Activated T-helper 1 cell treated with anti-CD3 and anti-CD28 coated beads, Interleukin-12 subunit alpha, Interleukin-12 subunit beta, Interleukin-2, Interleukin-4 antibody, amounts not matched to agents 30 ng/mL and 10 ng/mL and 1 ng/mL, durations not matched to agents 14 hours and 24 hours and 36 hours (primary cell): ENCODE measurements at regions not wholly inside any gene's neighbourhood (a gene's known extent, or its start where the extent isn't known, plus 50 kb on each side); places are given as distances from the start of the nearest gene placed in this dataset.

Experiments used
- DNase-seq: peaks from one replicate; pipeline ENCODE4 v3.0.0; 2021; ENCODE audit warnings: low spot score
- H3K27ac Mint-ChIP-seq: one replicate; pipeline ENCODE4 v1.8.0; 2021; ENCODE audit warnings: mild to moderate bottlenecking, mixed read lengths
- H3K27me3 Mint-ChIP-seq: one replicate; pipeline ENCODE4 v1.8.0; 2022; ENCODE audit warnings: mild to moderate bottlenecking, moderate library complexity, mixed read lengths; ENCODE audit not compliant: insufficient read depth
- H3K36me3 Mint-ChIP-seq: one replicate; pipeline ENCODE4 v1.8.0; 2021; ENCODE audit warnings: low read depth, mixed read lengths
- H3K4me1 Mint-ChIP-seq: one replicate; pipeline ENCODE4 v1.8.0; 2021; ENCODE audit warnings: low read depth, mixed read lengths
- H3K4me3 Mint-ChIP-seq: one replicate; pipeline ENCODE4 v1.8.0; 2021; ENCODE audit warnings: mild to moderate bottlenecking, moderate library complexity, mixed read lengths
- H3K9me3 Mint-ChIP-seq: one replicate; pipeline ENCODE4 v1.8.0; 2021; ENCODE audit warnings: mixed read lengths
- intact Hi-C: fragments of 100-400 bp; cut with micrococcal nuclease; formaldehyde crosslinking; loops from one replicate; pipeline ENCODE4 v1.15.1; 2024

DNA sequence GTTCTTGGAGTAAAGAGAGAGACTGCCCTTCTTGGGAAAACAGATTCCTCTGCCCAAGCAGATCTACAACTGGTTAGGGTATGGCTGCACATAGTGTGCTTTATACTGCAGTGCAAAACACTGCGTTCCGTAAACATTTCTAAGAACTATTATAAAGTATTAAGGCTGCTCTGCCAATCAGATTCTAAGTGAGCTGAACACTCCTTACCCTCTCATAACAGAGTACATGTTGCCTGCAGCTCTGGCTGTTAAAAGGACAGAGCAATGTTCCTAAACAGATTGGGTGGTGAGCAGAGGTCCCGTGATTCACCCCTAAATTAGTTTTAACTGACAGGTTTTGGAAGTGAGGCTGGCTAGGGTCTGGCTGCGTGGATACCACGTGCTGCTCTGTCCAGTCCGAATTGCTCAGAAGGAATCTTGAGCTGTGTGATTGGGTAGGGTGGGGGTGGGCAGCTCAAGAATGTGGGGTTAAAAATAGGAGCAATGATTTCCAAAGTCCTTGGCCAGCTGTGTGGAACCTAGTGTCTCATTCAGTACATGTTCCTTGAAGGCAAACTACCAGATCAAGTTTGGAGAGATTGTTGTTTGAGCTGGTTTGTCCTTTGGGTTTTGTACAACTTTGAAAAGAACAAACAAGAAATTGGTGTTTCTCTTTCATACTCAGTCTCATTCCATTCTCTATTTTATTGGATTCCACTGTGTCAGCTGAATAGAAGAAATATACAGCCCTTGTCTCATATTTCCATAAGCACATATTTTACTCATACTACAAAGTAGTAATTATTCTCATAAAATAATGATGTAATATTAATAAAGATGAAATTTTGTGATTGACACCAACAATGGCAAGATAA is 497.6 kb upstream of the CD180 start:
- Mint-ChIP-seq H3K4me3 (no peak overlapping the region), H3K4me1 (no peaks in the 10 kb centered on the region)
- intact Hi-C loops: no loop called here

DNA sequence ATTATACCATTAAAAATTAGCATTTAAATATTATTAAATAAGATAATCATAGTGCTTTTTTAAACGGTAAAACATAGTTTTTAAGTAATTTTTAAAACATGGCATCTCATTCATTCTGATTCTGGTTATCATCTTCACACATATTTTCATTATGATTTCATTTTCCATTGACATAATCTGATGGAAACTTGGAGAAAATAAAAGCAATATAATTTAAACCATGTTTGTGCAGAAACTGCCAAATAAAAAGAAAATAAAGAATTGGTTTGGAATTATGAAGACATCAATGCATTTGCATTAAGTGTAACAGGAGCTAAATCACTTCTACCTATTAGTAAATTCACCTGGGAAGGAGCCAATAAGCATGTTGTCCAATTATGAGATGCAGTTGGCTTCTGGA is 490.1 kb upstream of the CD180 start:
- no peak overlapping the region for H3K27ac Mint-ChIP-seq

More for the DNA sequence above, 497.6 kb upstream of the CD180 start:
- DNase-seq: no peak
- Mint-ChIP-seq H3K27ac (no peak overlapping the region), H3K9me3 (peaks cover 5% of the 10 kb centered on the region), H3K36me3 (no peaks in the 10 kb centered on the region), H3K27me3 (peaks cover 4% of the 10 kb centered on the region)

DNA sequence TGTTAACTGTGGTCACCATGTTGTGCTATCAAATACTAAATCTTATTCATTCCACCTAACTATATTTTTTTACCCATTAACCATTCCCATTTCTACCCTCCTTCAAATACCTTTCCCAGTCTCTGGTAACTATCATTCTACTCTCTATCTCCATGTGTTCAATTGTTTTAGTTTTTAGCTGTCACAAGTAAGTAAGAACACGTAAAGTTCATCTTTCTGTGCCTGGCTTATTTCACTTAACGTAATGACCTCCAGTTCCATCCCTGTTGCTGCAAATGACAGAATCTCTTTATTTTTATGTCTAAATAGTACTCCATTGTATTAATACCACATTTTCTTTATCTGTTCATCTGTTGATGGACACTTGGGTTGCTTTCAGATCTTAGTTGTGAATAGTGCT is 485.1 kb upstream of the CD180 start:
- Mint-ChIP-seq H3K36me3 (no peaks in the 10 kb centered on the region), H3K27ac (no peak overlapping the region), H3K9me3 (no peaks in the 10 kb centered on the region), H3K4me3 (no peak overlapping the region), H3K4me1 (no peaks in the 10 kb centered on the region), H3K27me3 (no peaks in the 10 kb centered on the region)
- intact Hi-C loops: no loop called here
- no peak for DNase-seq

More for the DNA sequence above, 490.1 kb upstream of the CD180 start:
- Mint-ChIP-seq H3K4me3 (no peak overlapping the region), H3K36me3 (no peaks in the 10 kb centered on the region), H3K4me1 (no peaks in the 10 kb centered on the region), H3K27me3 (no peaks in the 10 kb centered on the region), H3K9me3 (no peaks in the 10 kb centered on the region)
- DNase-seq: no peak
- intact Hi-C loops: no loop called here

DNA sequence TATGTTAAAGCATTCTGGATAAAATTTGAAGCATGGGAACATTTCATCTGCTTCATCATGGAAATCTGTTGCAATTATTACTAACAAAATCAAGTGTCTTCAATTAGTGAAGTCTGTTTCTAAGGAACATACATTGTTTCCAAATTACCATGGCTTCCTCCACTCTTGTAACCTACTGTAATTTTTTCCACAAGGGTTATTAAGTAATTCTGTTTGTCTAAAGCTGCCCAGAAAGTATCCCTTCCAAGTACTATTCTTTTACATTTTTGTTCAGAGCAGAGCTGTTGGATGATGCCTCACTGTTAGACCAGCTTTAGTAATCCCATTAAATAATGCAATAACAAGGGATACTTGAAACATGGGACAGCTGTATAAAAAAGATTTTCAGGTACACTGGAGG is 483.5 kb upstream of the CD180 start:
- Mint-ChIP-seq H3K27me3 (peaks cover 2% of the 10 kb centered on the region), H3K36me3 (no peaks in the 10 kb centered on the region), H3K9me3 (no peaks in the 10 kb centered on the region), H3K4me3 (no peak overlapping the region), H3K4me1 (no peaks in the 10 kb centered on the region), H3K27ac (no peak overlapping the region)
- intact Hi-C loops: no loop called here
- no peak for DNase-seq

DNA sequence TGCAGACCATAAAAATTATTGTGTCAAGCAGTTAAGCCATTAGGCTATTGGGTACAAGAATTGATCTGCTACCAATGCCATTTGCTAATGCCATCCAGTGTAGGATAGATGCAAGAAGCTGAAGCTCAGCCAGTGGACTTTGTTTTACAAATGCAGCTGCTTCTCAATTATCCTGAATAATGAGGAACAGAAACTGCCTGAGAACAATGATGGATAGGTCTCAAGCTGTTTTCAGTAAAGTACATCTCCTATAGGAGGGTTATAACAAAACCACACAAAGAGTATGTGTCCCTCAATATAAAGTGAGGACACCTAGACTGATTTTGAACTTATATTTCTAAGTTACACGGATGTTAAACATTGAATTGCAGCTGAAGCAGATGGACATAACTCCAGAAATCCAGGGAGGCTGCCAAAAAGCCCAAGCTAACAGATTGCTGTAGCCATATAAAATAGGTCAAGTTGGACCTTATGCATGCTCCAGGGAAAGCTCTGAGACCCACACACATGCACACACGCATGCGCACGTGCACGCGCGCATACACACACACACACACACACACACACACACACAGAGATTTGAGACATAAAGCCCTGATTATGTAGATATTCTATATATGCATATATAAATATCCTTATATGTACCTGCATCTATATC is 482.7 kb upstream of the CD180 start:
- Mint-ChIP-seq H3K4me1 (no peaks in the 10 kb centered on the region), H3K9me3 (no peaks in the 10 kb centered on the region), H3K36me3 (no peaks in the 10 kb centered on the region), H3K27me3 (peaks cover 2% of the 10 kb centered on the region), H3K27ac (no peak overlapping the region), H3K4me3 (no peak overlapping the region)
- no peak for DNase-seq
- intact Hi-C loops: no loop called here

DNA sequence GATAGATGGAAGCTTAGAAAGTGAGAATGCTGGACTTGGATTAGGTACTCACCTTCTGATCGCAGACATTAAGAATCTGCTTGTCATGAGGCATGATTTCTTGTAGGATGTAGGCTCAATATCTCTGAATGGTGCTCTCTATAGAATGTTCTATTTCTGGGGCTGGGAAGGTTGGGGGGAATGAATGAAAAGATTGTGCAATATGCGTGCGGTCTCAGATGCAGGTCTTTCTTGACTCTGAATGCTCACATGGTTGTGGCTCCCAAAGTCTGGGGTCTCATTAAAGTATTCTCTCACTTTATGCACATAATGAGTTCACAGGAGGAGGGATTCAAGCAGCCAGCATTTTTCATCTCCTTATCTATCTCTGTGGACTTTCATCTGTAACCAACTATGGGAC is 482.0 kb upstream of the CD180 start:
- no peaks in the 10 kb centered on the region for H3K36me3 Mint-ChIP-seq
- no peaks in the 10 kb centered on the region for H3K9me3 Mint-ChIP-seq
- DNase-seq: no peak
- H3K27me3 Mint-ChIP-seq: peaks cover 2% of the 10 kb centered on the region
- intact Hi-C loops: no loop called here
- no peak overlapping the region for H3K27ac Mint-ChIP-seq
- no peaks in the 10 kb centered on the region for H3K4me1 Mint-ChIP-seq
- H3K4me3 Mint-ChIP-seq: no peak overlapping the region

DNA sequence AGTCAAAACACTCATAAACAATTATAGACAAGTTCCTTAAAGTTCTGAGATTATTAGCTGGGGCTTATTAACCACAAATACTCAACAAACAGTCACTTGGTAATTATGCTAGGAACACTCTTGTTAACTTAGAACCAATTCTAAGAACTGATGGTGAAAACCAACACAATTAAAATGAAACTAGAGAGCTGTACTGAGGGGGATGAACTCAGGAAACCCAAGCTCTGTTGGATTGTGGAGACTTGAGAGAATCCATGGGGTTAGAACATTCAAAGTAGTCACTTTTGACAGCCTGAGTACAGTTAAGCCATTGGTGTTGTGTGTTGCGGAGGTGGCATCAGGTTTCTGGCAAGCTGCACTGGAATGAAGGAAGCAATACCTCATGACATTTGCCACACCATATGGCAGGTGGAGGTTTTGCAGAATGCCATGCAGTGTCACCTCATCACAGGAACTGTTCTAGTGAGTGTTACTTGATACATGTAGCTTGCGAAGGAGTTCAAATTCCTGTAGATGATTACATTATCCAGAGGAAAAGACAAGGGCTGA is 480.9 kb upstream of the CD180 start:
- H3K27ac Mint-ChIP-seq: no peak overlapping the region
- intact Hi-C loops: no loop called here
- no peaks in the 10 kb centered on the region for H3K4me1 Mint-ChIP-seq
- no peak for DNase-seq
- no peak overlapping the region for H3K4me3 Mint-ChIP-seq
- peaks cover 2% of the 10 kb centered on the region for H3K27me3 Mint-ChIP-seq
- no peaks in the 10 kb centered on the region for H3K36me3 Mint-ChIP-seq
- no peaks in the 10 kb centered on the region for H3K9me3 Mint-ChIP-seq

DNA sequence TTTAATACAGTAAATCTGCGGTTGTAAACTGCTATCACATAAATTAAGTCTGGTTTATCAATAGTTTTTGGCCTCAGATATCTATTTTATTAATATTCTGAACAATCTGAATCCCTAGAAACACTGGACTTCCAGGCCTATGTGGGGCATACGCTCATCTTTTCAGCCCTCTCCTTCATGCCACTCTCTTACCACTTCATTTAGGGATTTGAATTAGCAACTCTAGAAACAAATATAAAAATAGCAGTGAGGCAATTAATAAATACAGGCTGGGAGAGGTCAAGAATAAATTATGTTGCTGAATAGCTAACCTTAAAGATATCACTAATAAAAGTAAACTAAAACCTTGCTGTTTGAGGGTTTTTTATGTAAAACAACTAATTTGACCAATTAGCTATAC is 480.3 kb upstream of the CD180 start:
- no peaks in the 10 kb centered on the region for H3K4me1 Mint-ChIP-seq
- H3K27ac Mint-ChIP-seq: no peak overlapping the region
- intact Hi-C loops: no loop called here
- no peak for DNase-seq
- no peak overlapping the region for H3K4me3 Mint-ChIP-seq
- H3K27me3 Mint-ChIP-seq: peaks cover 2% of the 10 kb centered on the region
- H3K36me3 Mint-ChIP-seq: no peaks in the 10 kb centered on the region
- no peaks in the 10 kb centered on the region for H3K9me3 Mint-ChIP-seq

DNA sequence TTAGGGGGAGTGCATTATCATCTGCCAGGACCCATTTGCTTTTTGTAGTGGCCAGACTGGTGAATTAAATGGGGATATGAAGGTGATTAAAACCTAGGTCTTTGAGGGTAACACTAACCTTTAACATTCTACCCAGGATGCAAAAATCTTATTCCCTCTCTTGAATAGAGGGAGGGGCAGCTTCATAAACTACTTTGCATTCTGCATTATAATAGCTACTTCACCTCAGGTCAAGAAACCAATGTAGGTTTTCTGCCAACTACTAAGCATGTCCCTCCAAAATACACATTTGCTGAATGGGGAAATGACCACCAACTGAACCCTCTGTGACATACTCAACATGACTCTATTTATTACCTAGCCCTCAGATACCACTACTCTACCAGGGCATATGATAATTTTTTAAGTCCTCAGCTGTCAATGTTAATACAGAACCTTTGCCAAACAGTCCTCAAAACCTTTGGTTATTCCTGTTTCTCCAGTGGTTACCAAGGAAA is 477.6 kb upstream of the CD180 start:
- intact Hi-C loops: no loop called here
- no peak overlapping the region for H3K27ac Mint-ChIP-seq
- H3K9me3 Mint-ChIP-seq: no peaks in the 10 kb centered on the region
- DNase-seq: no peak
- H3K36me3 Mint-ChIP-seq: no peaks in the 10 kb centered on the region
- peaks cover 2% of the 10 kb centered on the region for H3K27me3 Mint-ChIP-seq
- no peaks in the 10 kb centered on the region for H3K4me1 Mint-ChIP-seq
- H3K4me3 Mint-ChIP-seq: no peak overlapping the region

DNA sequence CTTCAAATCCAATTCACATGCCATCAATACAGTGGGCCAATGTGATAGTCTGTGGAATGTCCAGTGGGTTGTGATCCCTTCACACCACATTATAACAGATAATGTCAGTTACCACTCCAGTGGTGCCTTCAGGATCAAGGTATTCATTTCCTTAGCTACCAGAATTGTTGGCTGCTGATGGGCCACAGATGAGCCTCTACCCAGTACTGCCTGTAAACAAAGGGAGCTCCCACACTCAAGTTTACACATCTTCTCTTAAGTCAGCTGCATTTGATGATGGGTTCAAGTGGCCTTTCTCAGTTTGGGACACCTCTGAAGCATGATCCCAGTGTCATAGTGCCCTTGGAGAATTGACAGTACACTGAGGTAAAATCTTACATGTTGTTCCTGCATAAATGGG is 477.0 kb upstream of the CD180 start:
- H3K4me1 Mint-ChIP-seq: no peaks in the 10 kb centered on the region
- no peak overlapping the region for H3K27ac Mint-ChIP-seq
- no peak overlapping the region for H3K4me3 Mint-ChIP-seq
- H3K9me3 Mint-ChIP-seq: no peaks in the 10 kb centered on the region
- H3K27me3 Mint-ChIP-seq: peaks cover 2% of the 10 kb centered on the region
- no peak for DNase-seq
- intact Hi-C loops: no loop called here
- H3K36me3 Mint-ChIP-seq: no peaks in the 10 kb centered on the region

DNA sequence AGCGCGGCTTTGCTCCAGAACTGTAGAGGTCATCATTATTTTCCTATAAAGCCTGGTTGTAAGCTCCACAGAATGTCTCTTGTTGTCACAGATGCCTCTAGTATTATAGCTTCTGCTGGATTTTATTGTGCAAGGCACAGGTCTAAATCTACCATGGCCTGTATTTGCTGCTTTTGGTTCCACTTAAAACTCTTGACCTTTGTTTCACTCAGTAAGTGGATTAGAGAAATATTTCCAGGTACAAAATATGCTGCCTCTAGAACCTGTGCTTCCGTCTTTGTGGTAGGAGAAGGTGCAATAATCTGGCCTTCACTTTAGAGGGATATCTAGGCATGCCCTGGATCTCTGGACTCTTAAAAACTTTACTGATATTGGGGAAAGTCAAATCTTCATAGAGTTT is 476.6 kb upstream of the CD180 start:
- intact Hi-C loops: no loop called here

DNA sequence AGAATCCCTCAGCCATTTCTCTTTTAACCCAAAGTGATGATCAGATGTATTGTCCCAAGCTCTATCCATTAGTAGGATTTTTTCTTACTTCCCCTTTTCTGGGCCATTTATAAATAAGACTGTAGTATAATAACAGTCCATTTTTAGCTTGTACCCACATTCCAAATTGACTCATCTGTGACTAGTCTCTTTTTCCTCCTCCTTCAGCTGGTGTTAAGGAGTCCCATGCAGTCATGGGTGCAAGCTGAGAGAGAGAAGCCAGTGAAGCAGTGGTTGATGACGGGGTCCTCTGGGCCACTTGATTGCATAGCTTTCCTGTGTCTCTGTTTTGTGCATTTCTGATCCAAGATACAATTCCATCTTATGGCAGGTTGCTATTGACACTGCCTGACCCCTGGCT is 476.0 kb upstream of the CD180 start:
- H3K4me3 Mint-ChIP-seq: no peak overlapping the region
- H3K27ac Mint-ChIP-seq: no peak overlapping the region
- intact Hi-C loops: no loop called here
- no peak for DNase-seq
- no peaks in the 10 kb centered on the region for H3K36me3 Mint-ChIP-seq
- H3K9me3 Mint-ChIP-seq: peaks cover 9% of the 10 kb centered on the region
- H3K4me1 Mint-ChIP-seq: no peaks in the 10 kb centered on the region
- peaks cover 2% of the 10 kb centered on the region for H3K27me3 Mint-ChIP-seq

More for the DNA sequence above, 476.6 kb upstream of the CD180 start:
- Mint-ChIP-seq H3K9me3 (peaks cover 3% of the 10 kb centered on the region), H3K36me3 (no peaks in the 10 kb centered on the region), H3K4me3 (no peak overlapping the region), H3K4me1 (no peaks in the 10 kb centered on the region), H3K27me3 (peaks cover 2% of the 10 kb centered on the region), H3K27ac (no peak overlapping the region)
- DNase-seq: no peak

DNA sequence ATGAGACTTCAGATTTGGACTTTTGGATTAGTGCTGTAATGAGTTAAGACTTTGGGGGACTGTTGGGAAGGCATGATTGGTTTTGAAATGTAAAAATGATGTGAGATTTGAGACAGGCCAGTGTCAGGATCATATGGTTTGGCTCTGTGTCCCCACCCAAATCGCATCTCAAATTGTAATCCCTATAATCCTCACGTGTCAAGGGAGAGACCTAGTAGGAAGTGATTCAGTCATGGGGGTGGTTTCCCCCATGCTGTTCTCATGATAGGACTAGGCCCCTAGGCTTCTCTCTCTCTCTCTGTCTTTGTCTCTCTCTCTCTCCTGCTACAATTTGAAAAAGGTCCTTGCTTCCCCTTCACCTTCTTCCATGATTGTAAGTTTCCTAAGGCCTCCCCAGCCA is 473.3 kb upstream of the CD180 start:
- Mint-ChIP-seq H3K9me3 (peaks cover 18% of the 10 kb centered on the region), H3K27ac (no peak overlapping the region), H3K36me3 (no peaks in the 10 kb centered on the region), H3K4me3 (no peak overlapping the region), H3K4me1 (no peaks in the 10 kb centered on the region), H3K27me3 (no peaks in the 10 kb centered on the region)
- DNase-seq: no peak
- intact Hi-C loops: no loop called here
